ENCODE measurements at regions not wholly inside any gene's neighbourhood (a gene's known extent, or its start where the extent isn't known, plus 50 kb on each side); places are given as distances from the start of the nearest gene placed in this dataset.
"Not testable (repeated sequence)": the region's sequence is repeated elsewhere in the genome, so short reads cannot be mapped to it uniquely, and the experiment has no call there.

GRCh38 chr5:29148073-29148472 lies 2045.4 kb upstream of the CDH6 start:
- DNase-seq (ENCODE audit: extremely low read depth, low read depth), result no peak

GRCh38 chr5:29143266-29143665 lies 2050.2 kb upstream of the CDH6 start:
- no peak for DNase-seq (ENCODE audit: extremely low read depth, low read depth)

- no peak for DNase-seq (ENCODE audit: extremely low read depth, low read depth)
These were observed 2059.1 kb upstream of the CDH6 start for GRCh38 chr5:29134418-29134817.

GRCh38 chr5:29131285-29131684 lies 2062.2 kb upstream of the CDH6 start:
- DNase-seq (ENCODE audit: extremely low read depth, low read depth), result no peak

- DNase-seq (ENCODE audit: extremely low read depth, low read depth), result no peak
These were observed 2062.7 kb upstream of the CDH6 start for GRCh38 chr5:29130786-29131185.

GRCh38 chr5:29127524-29128156 lies 2065.8 kb upstream of the CDH6 start:
- not testable (repeated sequence) for DNase-seq (ENCODE audit: extremely low read depth, low read depth)

GRCh38 chr5:29126462-29126861 lies 2067.0 kb upstream of the CDH6 start:
- DNase-seq (ENCODE audit: extremely low read depth, low read depth), result not testable (repeated sequence)

GRCh38 chr5:29122306-29122705 lies 2071.2 kb upstream of the CDH6 start:
- DNase-seq (ENCODE audit: extremely low read depth, low read depth), result no peak

- no peak for DNase-seq (ENCODE audit: extremely low read depth, low read depth)
These were observed 2076.0 kb upstream of the CDH9 start for GRCh38 chr5:29114331-29114768.

GRCh38 chr5:29113516-29113915 lies 2075.1 kb upstream of the CDH9 start:
- no peak for DNase-seq (ENCODE audit: extremely low read depth, low read depth)

- no peak for DNase-seq (ENCODE audit: extremely low read depth, low read depth)
These were observed 2061.2 kb upstream of the CDH9 start for GRCh38 chr5:29099585-29099984.

- no peak for DNase-seq (ENCODE audit: extremely low read depth, low read depth)
These were observed 2051.3 kb upstream of the CDH9 start for GRCh38 chr5:29089591-29090130.

GRCh38 chr5:29085142-29085541 lies 2046.8 kb upstream of the CDH9 start:
- DNase-seq (ENCODE audit: extremely low read depth, low read depth), result no peak

- DNase-seq (ENCODE audit: extremely low read depth, low read depth), result no peak
These were observed 2041.4 kb upstream of the CDH9 start for GRCh38 chr5:29079771-29080170.

- peak; percentile 54 for DNase-seq (ENCODE audit: extremely low read depth, low read depth)
These were observed 2039.1 kb upstream of the CDH9 start for GRCh38 chr5:29077451-29077850.

- no peak for DNase-seq (ENCODE audit: extremely low read depth, low read depth)
These were observed 2030.7 kb upstream of the CDH9 start for GRCh38 chr5:29069104-29069402.

GRCh38 chr5:29061381-29061780 lies 2023.0 kb upstream of the CDH9 start:
- no peak for DNase-seq (ENCODE audit: extremely low read depth, low read depth)

- no peak for DNase-seq (ENCODE audit: extremely low read depth, low read depth)
These were observed 2016.3 kb upstream of the CDH9 start for GRCh38 chr5:29054694-29055093.

- DNase-seq (ENCODE audit: extremely low read depth, low read depth), result no peak
These were observed 2015.9 kb upstream of the CDH9 start for GRCh38 chr5:29054282-29054681.

- no peak for DNase-seq (ENCODE audit: extremely low read depth, low read depth)
These were observed 2013.1 kb upstream of the CDH9 start for GRCh38 chr5:29051509-29051908.

- no peak for DNase-seq (ENCODE audit: extremely low read depth, low read depth)
These were observed 2003.8 kb upstream of the CDH9 start for GRCh38 chr5:29042152-29042551.

- DNase-seq (ENCODE audit: extremely low read depth, low read depth), result no peak
These were observed 2002.0 kb upstream of the CDH9 start for GRCh38 chr5:29040404-29040803.

- DNase-seq (ENCODE audit: extremely low read depth, low read depth), result no peak
These were observed 2001.6 kb upstream of the CDH9 start for GRCh38 chr5:29039994-29040393.

Data from NCI-H460 (cell line).